GM19025 (cell line): ENCODE measurements at regions not wholly inside any gene's neighbourhood (a gene's known extent, or its start where the extent isn't known, plus 50 kb on each side); places are given as distances from the start of the nearest gene placed in this dataset.

Experiments
- ATAC-seq: cut with Tn5 transposase; IDR thresholded peaks from one replicate; pipeline ENCODE4 v1.9.1; 2021; ENCODE audit warnings: mild to moderate bottlenecking, low read depth, moderate library complexity; ENCODE audit not compliant: unreplicated experiment

GRCh38 chr6:65761890-65762289, 54.9 kb upstream of the EYS start:
- ATAC-seq: no peak

GRCh38 chr6:65760285-65760684, 53.3 kb upstream of the EYS start:
- no peak for ATAC-seq
